Stomach (tissue), 4 donors: ENCODE measurements at regions not wholly inside any gene's neighbourhood (a gene's known extent, or its start where the extent isn't known, plus 50 kb on each side); places are given as distances from the start of the nearest gene placed in this dataset.

Source experiments
- CTCF ChIP-seq, 7 experiments: fragments of 450-650 bp in 4 of 7; fragments of 200-600 bp in 3 of 7; sonication (generic) in 3 of 7; IDR thresholded peaks; one replicate each; pipeline ENCODE4 v1.5.1; 2016 to 2019; ENCODE audit warnings: antibody characterized with exemption in 7 of 7, control low read depth in 2 of 7, mild to moderate bottlenecking in 1 of 7
- POLR2AphosphoS5 ChIP-seq, 3 donors: sonication (generic); formaldehyde crosslinking; IDR thresholded peaks; one replicate each; pipeline ENCODE4 v1.6.1; 2016; ENCODE audit warnings: antibody characterized with exemption in 3 of 3

DNA sequence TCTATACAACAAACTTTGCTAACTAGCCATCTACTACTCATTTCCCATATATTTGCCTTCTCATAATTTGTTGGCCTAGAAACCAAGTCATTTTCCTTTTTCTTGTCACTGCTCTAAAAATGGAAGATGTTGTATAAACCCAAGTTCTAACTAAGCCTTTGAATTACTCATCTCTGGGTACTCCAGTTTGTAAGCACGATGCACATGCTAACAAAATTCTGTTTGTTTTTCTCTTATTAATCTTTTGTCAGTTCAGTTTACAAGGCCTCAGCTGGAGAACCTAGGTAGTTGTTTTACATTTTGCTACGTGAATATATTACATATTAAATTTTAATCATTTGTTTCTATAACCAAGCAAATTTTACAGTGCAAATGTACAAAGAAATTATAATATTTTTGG is 663.2 kb upstream of the RGS18 start:
- TF ChIP-seq POLR2AphosphoS5 (IDR thresholded peaks at IDR 0.05), result no peak
- TF ChIP-seq CTCF (IDR thresholded peaks at IDR 0.05), result no peak
